ENCODE measurements at regions not wholly inside any gene's neighbourhood (a gene's known extent, or its start where the extent isn't known, plus 50 kb on each side); places are given as distances from the start of the nearest gene placed in this dataset.
"Not testable (repeated sequence)": the region's sequence is repeated elsewhere in the genome, so short reads cannot be mapped to it uniquely, and the experiment has no call there.

- DNase-seq, result no peak
These were observed 930.0 kb upstream of the KLHL29 start for GRCh38 chr2:22454826-22455485.

- DNase-seq, result no peak
These were observed 926.5 kb upstream of the KLHL29 start for GRCh38 chr2:22458440-22458839.

GRCh38 chr2:22475103-22475502, 909.9 kb upstream of the KLHL29 start:
- not testable (repeated sequence) for DNase-seq

DNA sequence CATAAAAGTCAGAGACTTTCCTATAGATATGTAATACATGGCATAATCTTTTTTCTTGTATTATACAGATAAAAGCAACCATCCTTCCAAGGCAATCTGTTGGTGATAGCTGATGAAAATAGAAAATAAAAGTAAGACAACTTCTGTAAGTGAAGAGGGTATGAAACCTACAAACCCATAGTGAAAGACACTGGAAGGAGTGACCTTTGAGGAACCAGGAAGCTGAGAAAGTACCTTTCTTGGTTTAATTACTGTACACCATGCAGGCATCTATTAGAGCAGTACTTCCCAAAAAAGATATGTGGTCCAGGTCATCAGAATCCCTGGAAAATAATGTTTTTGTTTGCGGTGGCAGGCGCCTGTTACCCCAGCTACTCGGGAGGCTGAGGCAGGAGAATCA, 906.6 kb upstream of the KLHL29 start:
- DNase-seq, result no peak

- peak; percentile 90 for DNase-seq
These were observed 903.3 kb upstream of the KLHL29 start for GRCh38 chr2:22481486-22482259.

DNA sequence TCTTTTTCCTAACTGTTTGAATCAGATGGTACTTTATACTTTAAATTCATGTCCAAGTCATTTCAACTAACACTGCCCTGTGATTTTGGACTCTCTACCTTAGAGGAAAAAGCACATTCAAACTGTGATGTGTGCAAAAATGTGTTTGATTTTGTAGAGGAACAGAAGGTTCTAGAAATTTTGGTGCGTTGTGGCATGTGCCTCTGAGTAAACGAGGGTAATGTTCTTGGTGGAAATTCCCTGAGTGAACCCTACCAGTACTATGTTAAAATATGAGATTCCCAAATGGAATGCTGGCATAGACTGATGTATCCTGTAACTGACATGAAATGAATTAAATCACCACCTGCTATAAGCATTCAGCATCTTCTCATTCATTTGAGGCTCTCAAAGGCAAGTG, 901.9 kb upstream of the KLHL29 start:
- DNase-seq, result no peak

DNA sequence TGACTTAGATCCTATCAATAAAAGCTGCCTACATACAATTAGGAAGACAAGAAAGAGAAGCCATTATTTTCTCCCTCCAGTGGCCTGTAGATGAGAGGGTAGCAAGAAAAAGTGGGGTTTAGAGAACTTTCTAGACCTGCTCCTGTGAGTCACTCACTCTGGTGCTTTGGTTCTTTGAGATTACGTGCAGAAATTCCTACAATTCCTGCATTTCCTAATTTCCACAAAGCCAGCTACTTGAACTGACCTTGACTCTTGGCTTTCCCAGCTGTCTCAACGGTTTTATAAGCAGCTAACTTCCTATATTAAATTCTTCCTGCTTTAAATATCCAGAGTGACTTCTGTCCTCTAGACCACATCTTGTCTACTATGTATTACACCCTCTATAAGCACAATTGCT, 899.5 kb upstream of the KLHL29 start:
- DNase-seq, result no peak

GRCh38 chr2:22486343-22486742, 898.6 kb upstream of the KLHL29 start:
- DNase-seq, result no peak

DNA sequence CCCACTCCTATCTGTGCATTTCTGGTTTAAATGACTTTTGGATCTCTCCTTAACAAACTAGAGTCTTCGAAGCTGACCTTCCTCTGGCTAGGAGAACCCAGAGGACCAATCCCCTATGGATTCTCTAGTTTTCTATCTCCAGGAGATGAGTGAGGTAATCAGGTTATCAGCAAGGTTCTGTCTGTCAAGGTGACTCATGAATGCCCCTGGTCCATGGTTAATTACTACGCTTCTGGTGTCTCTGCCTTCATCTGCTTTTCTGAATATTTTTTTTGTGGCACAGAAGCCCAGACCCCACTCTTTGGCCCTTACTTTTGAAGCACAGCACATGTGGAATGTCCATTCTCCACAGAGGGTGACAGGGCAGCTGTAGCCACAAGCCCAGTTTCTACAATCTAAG, 897.9 kb upstream of the KLHL29 start:
- no peak for DNase-seq

DNA sequence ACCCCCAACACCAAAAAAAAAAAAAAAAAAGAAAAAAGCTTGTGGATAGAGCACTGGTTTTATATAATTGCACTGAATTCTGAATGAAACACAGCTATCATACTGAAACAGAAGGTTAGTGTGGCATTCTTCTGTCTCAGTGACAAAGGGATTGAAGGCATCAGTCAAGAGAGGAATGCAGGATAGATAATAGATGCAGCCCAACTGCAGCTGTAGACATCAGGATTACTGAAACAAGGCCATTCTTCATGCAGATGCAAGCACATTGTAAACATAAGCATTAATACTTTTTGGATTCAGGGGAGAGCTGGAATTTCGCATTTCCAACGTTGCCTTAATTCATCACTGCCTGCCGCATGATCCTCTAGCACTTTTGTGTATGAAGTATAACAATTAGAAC, 897.4 kb upstream of the KLHL29 start:
- no peak for DNase-seq

DNA sequence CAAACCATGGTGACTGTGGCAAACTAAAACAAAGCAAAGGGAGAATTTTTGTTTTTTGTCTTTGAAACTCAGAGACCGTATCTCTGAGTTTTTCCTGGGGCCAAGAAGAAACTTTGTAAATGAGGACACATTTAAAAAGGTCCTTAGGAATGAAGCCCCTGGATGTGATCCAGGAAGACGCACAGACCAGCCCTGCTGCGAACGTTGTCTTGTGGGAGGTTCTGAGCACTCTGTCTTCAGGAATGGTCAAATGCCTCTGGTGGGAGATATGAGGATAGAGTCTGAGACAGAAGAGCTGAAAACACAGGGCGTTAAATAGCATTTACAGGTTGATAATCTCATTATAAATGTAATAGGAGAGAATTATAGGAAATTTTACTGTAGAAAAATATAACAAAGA, 893.5 kb upstream of the KLHL29 start:
- DNase-seq, result no peak

- DNase-seq, result no peak
These were observed 890.8 kb upstream of the KLHL29 start for GRCh38 chr2:22494156-22494555.

GRCh38 chr2:22497064-22497463, 887.9 kb upstream of the KLHL29 start:
- DNase-seq, result no peak

DNA sequence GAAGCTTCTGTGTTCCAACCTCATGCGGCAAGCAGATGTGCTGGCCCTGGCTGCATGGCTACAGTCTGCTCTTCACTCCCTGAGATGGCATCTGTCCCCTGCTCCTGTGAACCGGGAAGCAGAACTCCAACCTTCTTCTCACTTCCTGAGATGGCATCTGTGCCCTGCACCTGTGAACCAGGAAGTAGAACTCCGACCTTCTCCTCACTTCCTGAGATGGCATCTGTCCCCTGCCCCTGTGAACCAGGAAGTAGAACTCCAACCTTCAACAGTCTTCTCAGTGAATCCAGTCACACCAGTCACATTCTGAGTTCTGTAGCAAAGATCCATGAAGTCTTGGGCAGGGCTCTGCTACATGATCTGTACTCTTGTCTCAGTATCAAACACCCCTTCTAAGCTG, 887.2 kb upstream of the KLHL29 start:
- DNase-seq, result peak; percentile 83

GRCh38 chr2:22499082-22499839, 885.7 kb upstream of the KLHL29 start:
- DNase-seq, result no peak

DNA sequence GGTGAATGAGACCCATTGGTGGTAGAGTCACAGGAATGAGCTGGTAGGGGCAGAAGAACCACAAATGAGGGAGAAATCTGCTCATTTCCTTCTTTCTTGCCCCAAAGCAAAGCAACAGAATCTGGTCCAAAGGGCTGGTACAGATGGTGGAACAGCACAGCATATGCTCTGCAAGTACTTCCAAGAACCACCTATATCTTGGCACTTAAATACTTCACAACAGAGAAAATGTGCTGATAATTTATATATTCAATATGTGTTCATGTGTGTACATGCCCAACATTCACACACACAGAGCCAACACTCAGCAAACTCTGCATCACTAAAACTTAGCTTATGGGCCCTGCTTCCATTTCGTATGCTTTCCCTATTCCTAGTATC, 884.4 kb upstream of the KLHL29 start:
- DNase-seq, result no peak

GRCh38 chr2:22501851-22502250, 883.1 kb upstream of the KLHL29 start:
- DNase-seq, result no peak

- no peak for DNase-seq
These were observed 871.4 kb upstream of the KLHL29 start for GRCh38 chr2:22513563-22513962.

DNA sequence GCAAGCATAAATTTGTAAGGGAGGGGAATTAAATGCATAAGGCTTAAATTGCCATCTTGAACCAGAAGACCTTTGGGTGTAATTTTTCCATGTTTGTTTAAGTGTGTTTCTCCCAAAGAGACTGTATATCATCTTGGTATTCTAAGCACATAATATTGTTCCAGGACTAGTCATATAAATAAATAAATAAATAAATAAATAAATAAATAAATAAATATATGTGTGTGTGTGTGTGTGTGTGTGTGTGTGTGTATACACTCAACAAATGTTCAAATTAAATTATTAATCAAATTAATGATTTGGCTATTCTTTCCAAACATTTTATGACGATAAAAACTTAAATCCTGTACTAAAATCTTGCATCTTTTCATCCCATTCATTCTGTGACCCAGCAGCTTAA, 867.8 kb upstream of the KLHL29 start:
- no peak for DNase-seq

DNA sequence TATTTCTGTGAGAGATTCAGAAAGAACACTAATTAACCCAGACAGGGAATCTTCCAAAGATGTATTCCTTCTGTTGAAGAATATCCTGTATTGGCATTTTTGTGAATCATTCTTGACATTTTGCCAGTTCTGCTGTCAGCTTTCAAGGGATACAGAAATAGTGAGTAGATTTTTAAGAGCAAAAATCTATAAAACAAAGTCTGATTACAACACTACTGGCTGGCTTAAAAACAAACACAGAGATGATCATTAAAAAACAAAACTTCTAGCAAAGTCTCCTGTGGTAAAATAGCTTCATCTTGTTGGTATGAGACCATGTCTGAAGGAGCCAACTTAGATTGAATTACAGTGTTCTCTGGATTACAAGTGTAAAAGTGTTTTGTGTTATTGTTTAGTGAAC, 866.3 kb upstream of the KLHL29 start:
- DNase-seq, result no peak

DNA sequence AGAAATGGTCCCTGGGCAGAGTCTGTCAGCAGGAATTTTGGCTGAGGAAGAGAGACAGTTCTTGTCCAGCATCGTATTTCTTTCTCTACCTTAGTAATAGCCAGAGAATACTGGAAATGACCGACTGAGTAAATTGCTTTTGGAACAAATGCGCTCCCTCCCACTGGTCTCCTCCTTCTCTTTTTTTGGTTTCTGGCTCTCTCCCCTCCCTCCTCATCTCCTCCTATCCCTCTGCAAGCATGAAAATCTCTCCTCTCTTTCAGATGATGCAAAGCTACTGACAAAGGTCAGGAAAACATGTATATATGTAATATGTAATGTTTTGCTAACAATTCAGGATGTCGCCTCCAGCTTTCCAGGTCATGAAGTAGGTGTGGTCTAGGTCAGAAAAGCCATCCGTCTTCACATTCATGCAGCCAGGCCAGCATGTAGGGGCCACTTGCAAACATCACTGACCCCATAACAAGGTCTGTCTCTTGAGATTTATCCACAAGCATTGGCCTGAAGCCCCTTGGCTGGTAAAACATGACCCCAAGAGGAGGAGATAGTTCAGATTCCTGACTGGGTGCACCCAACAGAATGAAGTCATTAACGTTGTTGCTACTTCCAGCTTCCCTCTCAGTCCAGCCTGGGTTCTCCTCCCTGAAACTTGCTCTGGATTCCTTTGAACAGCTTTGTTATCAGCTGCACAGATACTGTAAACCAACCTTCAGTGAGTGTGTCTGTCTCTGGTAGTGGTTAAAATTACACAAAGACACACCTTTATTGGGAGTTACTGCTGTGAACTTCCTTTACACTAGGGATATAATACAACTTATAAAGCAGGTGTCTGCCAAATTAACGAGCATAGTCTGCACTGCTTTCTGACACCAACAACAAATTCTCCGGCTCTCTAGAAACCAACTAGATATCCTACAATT, 864.4 kb upstream of the KLHL29 start:
- no peak for DNase-seq

- DNase-seq, result no peak
These were observed 863.4 kb upstream of the KLHL29 start for GRCh38 chr2:22521620-22522019.

DNA sequence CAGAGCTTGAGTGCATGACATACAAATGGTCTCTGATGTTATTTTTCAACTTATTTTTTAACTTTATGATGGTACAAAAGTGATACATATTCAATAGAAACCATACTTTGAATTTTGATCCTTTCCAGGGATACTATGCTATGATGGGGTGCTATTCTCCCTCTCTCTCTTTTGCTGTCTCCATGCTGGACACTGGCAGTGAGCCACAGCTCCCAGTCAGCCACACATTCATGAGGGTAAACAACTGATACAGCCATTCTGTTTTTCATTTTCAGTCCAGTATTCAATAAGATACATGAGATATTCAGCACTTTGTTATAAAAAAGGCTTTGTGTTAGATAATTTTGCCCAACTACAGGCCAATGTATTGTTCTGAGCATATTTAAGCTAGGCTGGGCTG, 859.3 kb upstream of the KLHL29 start:
- DNase-seq, result no peak

All from NCI-H2171 treated with DMSO at 0.1 percent for 48 hours (cell line).